ENCODE measurements at regions not wholly inside any gene's neighbourhood (a gene's known extent, or its start where the extent isn't known, plus 50 kb on each side); places are given as distances from the start of the nearest gene placed in this dataset.

- intact Hi-C loops (cut with micrococcal nuclease) = loop anchor here (5.0 kb wide), 1 partner anchor 160 kb away; no protein-coding TSS in a partner anchor
- no TSS peak for BruUV-seq (replicated peaks)
- H3K4me1 Mint-ChIP-seq (ENCODE audit: insufficient read depth, unreplicated experiment) = peaks cover 8% of the 10 kb centered on the region
- ChIA-PET POLR2A (no interaction called here), CTCF (no interaction called here)
- no peak for DNase-seq (ENCODE audit: unreplicated experiment)
- H3K27me3 Mint-ChIP-seq (ENCODE audit: insufficient read depth, unreplicated experiment) = no peaks in the 10 kb centered on the region
- H3K9me3 Mint-ChIP-seq (ENCODE audit: unreplicated experiment) = no peaks in the 10 kb centered on the region
- no peak overlapping the region for H3K4me3 Mint-ChIP-seq (ENCODE audit: unreplicated experiment)
- H3K36me3 Mint-ChIP-seq (ENCODE audit: insufficient read depth, unreplicated experiment) = no peaks in the 10 kb centered on the region
- TF ChIP-seq, protein P1, sequence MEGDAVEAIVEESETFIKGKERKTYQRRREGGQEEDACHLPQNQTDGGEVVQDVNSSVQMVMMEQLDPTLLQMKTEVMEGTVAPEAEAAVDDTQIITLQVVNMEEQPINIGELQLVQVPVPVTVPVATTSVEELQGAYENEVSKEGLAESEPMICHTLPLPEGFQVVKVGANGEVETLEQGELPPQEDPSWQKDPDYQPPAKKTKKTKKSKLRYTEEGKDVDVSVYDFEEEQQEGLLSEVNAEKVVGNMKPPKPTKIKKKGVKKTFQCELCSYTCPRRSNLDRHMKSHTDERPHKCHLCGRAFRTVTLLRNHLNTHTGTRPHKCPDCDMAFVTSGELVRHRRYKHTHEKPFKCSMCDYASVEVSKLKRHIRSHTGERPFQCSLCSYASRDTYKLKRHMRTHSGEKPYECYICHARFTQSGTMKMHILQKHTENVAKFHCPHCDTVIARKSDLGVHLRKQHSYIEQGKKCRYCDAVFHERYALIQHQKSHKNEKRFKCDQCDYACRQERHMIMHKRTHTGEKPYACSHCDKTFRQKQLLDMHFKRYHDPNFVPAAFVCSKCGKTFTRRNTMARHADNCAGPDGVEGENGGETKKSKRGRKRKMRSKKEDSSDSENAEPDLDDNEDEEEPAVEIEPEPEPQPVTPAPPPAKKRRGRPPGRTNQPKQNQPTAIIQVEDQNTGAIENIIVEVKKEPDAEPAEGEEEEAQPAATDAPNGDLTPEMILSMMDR (IDR thresholded peaks at IDR 0.05; ENCODE audit: unreplicated experiment) = no peak
- H3K27ac Mint-ChIP-seq (ENCODE audit: low read depth, unreplicated experiment) = no peak overlapping the region
Measured at GRCh38 chr16:79772784-79773183, 172.2 kb upstream of the MAF start.

- ChIA-PET POLR2A (no interaction called here), CTCF (no interaction called here)
- Mint-ChIP-seq H3K27me3 (ENCODE audit: insufficient read depth, unreplicated experiment) (no peaks in the 10 kb centered on the region), H3K4me3 (ENCODE audit: unreplicated experiment) (no peak overlapping the region), H3K27ac (ENCODE audit: low read depth, unreplicated experiment) (no peak overlapping the region), H3K4me1 (ENCODE audit: insufficient read depth, unreplicated experiment) (peaks cover 10% of the 10 kb centered on the region), H3K36me3 (ENCODE audit: insufficient read depth, unreplicated experiment) (no peaks in the 10 kb centered on the region), H3K9me3 (ENCODE audit: unreplicated experiment) (no peaks in the 10 kb centered on the region)
- DNase-seq (ENCODE audit: unreplicated experiment) = no peak
- no TSS peak for BruUV-seq (replicated peaks)
- intact Hi-C loops (cut with micrococcal nuclease) = loop anchor here (5.0 kb wide), 1 partner anchor 160 kb away; no protein-coding TSS in a partner anchor
- TF ChIP-seq, protein P1 (IDR thresholded peaks at IDR 0.05; ENCODE audit: unreplicated experiment) = no peak
Measured at GRCh38 chr16:79772048-79772447, 171.5 kb upstream of the MAF start.

- BruUV-seq (replicated peaks) = no TSS peak
- Mint-ChIP-seq H3K4me3 (ENCODE audit: unreplicated experiment) (peak overlapping the region; percentile 88), H3K9me3 (ENCODE audit: unreplicated experiment) (no peaks in the 10 kb centered on the region), H3K4me1 (ENCODE audit: insufficient read depth, unreplicated experiment) (peaks cover 10% of the 10 kb centered on the region), H3K36me3 (ENCODE audit: insufficient read depth, unreplicated experiment) (no peaks in the 10 kb centered on the region), H3K27me3 (ENCODE audit: insufficient read depth, unreplicated experiment) (no peaks in the 10 kb centered on the region), H3K27ac (ENCODE audit: low read depth, unreplicated experiment) (peak overlapping the region; percentile 21)
- DNase-seq (ENCODE audit: unreplicated experiment) = peak; percentile 92
- ChIA-PET POLR2A (interaction anchor here (0.6 to 2.4 kb wide), 8 partner anchors 10 to 169 kb away, joined by 3 to 11 read pairs (median 3); no protein-coding TSS in a partner anchor), CTCF (interaction anchor here (0.6 to 1.0 kb wide), 5 partner anchors 9 to 1046 kb away, joined by 3 to 5 read pairs (median 3); no protein-coding TSS in a partner anchor)
- TF ChIP-seq, protein P1 (IDR thresholded peaks at IDR 0.05; ENCODE audit: unreplicated experiment) = no peak
- intact Hi-C loops (cut with micrococcal nuclease) = loop anchor here (5.0 kb wide), 1 partner anchor 158 kb away; no protein-coding TSS in a partner anchor
Measured at GRCh38 chr16:79770244-79771064, 169.9 kb upstream of the MAF start.

DNA sequence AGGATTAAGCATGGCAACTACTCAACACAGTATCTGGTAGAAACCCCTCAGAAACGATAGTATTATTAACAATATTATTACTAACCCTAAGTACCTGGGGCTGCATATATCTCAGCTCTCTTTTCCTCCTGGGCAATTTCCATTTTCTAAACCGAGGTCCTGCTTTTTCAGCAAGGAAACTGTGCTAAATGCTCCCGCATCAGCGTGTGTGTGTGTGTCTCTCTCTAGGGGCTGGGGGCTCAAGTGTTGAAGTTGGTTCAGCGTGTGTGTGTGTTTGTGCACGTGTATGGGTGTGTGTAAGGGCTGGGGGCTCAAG, 169.3 kb upstream of the MAF start:
- Mint-ChIP-seq H3K4me3 (ENCODE audit: unreplicated experiment) (peak overlapping the region; percentile 88), H3K36me3 (ENCODE audit: insufficient read depth, unreplicated experiment) (no peaks in the 10 kb centered on the region), H3K27ac (ENCODE audit: low read depth, unreplicated experiment) (peak overlapping the region; percentile 21), H3K4me1 (ENCODE audit: insufficient read depth, unreplicated experiment) (peaks cover 10% of the 10 kb centered on the region), H3K27me3 (ENCODE audit: insufficient read depth, unreplicated experiment) (no peaks in the 10 kb centered on the region), H3K9me3 (ENCODE audit: unreplicated experiment) (no peaks in the 10 kb centered on the region)
- BruUV-seq (replicated peaks) = no TSS peak
- TF ChIP-seq, protein P1 (IDR thresholded peaks at IDR 0.05; ENCODE audit: unreplicated experiment) = no peak
- DNase-seq (ENCODE audit: unreplicated experiment) = no peak
- intact Hi-C loops (cut with micrococcal nuclease) = loop anchor here (5.0 kb wide), 1 partner anchor 158 kb away; no protein-coding TSS in a partner anchor
- ChIA-PET POLR2A (interaction anchor here (0.8 to 2.4 kb wide), 4 partner anchors 9 to 168 kb away, joined by 3 to 11 read pairs (median 6); no protein-coding TSS in a partner anchor), CTCF (interaction anchor here (0.6 to 1.0 kb wide), 8 partner anchors 9 to 1567 kb away, joined by 3 to 6 read pairs (median 4); no protein-coding TSS in a partner anchor)

Data from MCF 10A (cell line).